Left lung (tissue), 4 donors: ENCODE measurements at regions not wholly inside any gene's neighbourhood (a gene's known extent, or its start where the extent isn't known, plus 50 kb on each side); places are given as distances from the start of the nearest gene placed in this dataset.

Source experiments
- ATAC-seq: fragments of 200-7000 bp; cut with Tn5 transposase; one replicate; pipeline ENCODE4 v1.9.1; 2020; ENCODE audit warnings: moderate library complexity
- DNase-seq, 4 donors: peaks; one replicate each; pipeline ENCODE4 v3.0.0-alpha.2; 2013 to 2020
- H3K27ac ChIP-seq, 2 donors: fragments of 200-600 bp; sonication (generic) in 1 of 2; one replicate each; pipeline versions ENCODE4 v1.5.0 to v1.8.0; 2020 to 2021
- H3K27me3 ChIP-seq, 2 donors: fragments of 200-600 bp; sonication (generic) in 1 of 2; one replicate each; pipeline versions ENCODE4 v1.5.0 to v1.8.0; 2020 to 2021
- H3K36me3 ChIP-seq, 2 donors: fragments of 200-600 bp; sonication (generic) in 1 of 2; one replicate each; pipeline versions ENCODE4 v1.5.0 to v1.8.0; 2020 to 2021
- H3K4me1 ChIP-seq, 2 donors: fragments of 200-600 bp; one replicate each; pipeline ENCODE4 v1.8.0; 2021
- H3K4me3 ChIP-seq, 2 donors: fragments of 200-600 bp; sonication (generic) in 1 of 2; one replicate each; pipeline versions ENCODE4 v1.5.0 to v1.8.0; 2020 to 2021; ENCODE audit warnings: mild to moderate bottlenecking in 1 of 2
- H3K9me3 ChIP-seq, 2 donors: fragments of 200-600 bp; sonication (generic) in 1 of 2; one replicate each; pipeline versions ENCODE4 v1.5.0 to v1.8.0; 2020 to 2021
- intact Hi-C, 2 donors: fragments of 100-400 bp; cut with DNase I; formaldehyde crosslinking; loops; one replicate each; pipeline versions ENCODE4 v1.11.2 to v1.14.2; 2022
- TF ChIP-seq, protein P1 (sequence below), 2 donors: fragments of 200-600 bp; sonication (generic) in 1 of 2; IDR thresholded peaks; one replicate each; pipeline versions ENCODE4 v1.5.0 to v1.8.0; 2021; ENCODE audit warnings: antibody characterized with exemption in 2 of 2
- donor health status: DM: no; HTN: yes; CAD: no.
- donor health status: DM: no; HTN: no; CAD: no.

DNA sequence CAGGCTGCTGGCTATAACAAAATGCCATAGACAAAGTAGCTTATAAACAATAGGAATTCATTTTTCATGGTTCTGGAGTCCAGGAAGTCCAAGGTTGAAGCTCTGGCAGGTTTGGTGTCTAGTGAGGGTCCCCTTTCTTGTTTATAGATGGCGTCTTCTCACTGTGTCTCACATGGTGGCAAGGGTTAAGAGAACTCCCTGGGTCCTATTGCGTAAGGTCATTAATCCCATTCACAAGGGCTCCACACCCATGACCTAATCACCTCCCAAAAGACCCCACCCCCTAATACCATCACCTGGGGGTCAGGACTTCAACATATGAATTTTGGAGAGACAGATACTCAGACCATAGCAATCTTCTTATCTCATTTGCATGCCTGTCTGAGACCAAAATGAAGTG, 108.9 kb upstream of the USP25 start:
- no peaks in the 10 kb centered on the region for H3K36me3 ChIP-seq
- H3K9me3 ChIP-seq: no peaks in the 10 kb centered on the region
- no peak overlapping the region for H3K4me3 ChIP-seq
- ATAC-seq: no peak
- TF ChIP-seq, protein P1, sequence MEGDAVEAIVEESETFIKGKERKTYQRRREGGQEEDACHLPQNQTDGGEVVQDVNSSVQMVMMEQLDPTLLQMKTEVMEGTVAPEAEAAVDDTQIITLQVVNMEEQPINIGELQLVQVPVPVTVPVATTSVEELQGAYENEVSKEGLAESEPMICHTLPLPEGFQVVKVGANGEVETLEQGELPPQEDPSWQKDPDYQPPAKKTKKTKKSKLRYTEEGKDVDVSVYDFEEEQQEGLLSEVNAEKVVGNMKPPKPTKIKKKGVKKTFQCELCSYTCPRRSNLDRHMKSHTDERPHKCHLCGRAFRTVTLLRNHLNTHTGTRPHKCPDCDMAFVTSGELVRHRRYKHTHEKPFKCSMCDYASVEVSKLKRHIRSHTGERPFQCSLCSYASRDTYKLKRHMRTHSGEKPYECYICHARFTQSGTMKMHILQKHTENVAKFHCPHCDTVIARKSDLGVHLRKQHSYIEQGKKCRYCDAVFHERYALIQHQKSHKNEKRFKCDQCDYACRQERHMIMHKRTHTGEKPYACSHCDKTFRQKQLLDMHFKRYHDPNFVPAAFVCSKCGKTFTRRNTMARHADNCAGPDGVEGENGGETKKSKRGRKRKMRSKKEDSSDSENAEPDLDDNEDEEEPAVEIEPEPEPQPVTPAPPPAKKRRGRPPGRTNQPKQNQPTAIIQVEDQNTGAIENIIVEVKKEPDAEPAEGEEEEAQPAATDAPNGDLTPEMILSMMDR (IDR thresholded peaks at IDR 0.05): no peak
- peaks cover 0 to 3% of the 10 kb centered on the region in 2 donors for H3K4me1 ChIP-seq
- H3K27me3 ChIP-seq: no peaks in the 10 kb centered on the region
- intact Hi-C loops: no loop called here
- no peak overlapping the region for H3K27ac ChIP-seq
- no peak for DNase-seq

GRCh38 chr21:15624646-15625045, 105.1 kb upstream of the USP25 start:
- Histone ChIP-seq H3K4me3 (no peak overlapping the region), H3K36me3 (no peaks in the 10 kb centered on the region), H3K4me1 (no peaks in the 10 kb centered on the region), H3K27ac (no peak overlapping the region), H3K27me3 (no peaks in the 10 kb centered on the region), H3K9me3 (no peaks in the 10 kb centered on the region)
- TF ChIP-seq, protein P1 (IDR thresholded peaks at IDR 0.05): no peak
- intact Hi-C loops: no loop called here
- DNase-seq (no peak), ATAC-seq (no peak)

DNA sequence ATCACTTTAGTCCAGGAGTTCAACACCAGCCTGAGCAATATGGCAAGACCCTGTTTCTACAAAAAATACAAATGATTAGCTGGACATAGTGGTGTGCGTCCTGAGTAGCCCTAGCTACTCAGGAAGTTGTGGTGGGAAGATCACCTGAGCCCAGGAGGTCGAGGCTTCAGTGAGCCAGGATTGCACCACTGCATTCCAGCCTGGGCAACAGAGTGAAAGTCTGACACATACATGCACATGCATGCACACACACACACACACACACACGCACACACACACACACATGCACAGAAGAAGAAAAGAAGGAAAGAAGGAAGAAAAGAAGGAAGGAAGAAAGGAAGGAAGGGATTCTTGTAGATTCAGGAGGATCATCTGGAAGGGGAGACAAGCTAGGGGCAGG, 104.4 kb upstream of the USP25 start:
- Histone ChIP-seq H3K27me3 (no peaks in the 10 kb centered on the region), H3K4me3 (no peak overlapping the region), H3K36me3 (no peaks in the 10 kb centered on the region), H3K4me1 (no peaks in the 10 kb centered on the region), H3K27ac (no peak overlapping the region), H3K9me3 (no peaks in the 10 kb centered on the region)
- no peak for DNase-seq
- TF ChIP-seq, protein P1 (IDR thresholded peaks at IDR 0.05): no peak
- intact Hi-C loops: no loop called here
- no peak for ATAC-seq

- intact Hi-C loops: no loop called here
- Histone ChIP-seq H3K27me3 (no peaks in the 10 kb centered on the region), H3K9me3 (no peaks in the 10 kb centered on the region)
Measured at GRCh38 chr21:15626031-15626430, 103.8 kb upstream of the USP25 start.

DNA sequence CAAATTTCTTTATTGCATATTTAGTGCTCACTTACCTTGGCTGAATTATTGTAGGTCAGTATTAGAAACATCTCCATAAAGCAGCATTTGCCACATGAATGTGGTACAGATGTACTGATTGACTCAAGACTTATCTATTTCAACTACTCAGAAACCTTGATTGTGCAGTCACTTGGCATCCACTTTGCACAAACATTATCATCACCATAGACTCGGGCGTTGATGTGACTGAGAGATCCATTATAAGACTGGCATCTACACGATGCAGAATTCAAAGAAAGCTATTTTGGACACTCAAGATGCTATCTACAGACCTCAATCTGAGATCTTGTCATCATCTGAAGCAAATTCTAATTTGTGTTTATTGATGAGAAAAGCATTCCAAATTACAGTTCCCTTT, 102.8 kb upstream of the USP25 start:
- intact Hi-C loops: no loop called here
- DNase-seq: no peak
- TF ChIP-seq, protein P1 (IDR thresholded peaks at IDR 0.05): no peak

More at GRCh38 chr21:15626031-15626430, 103.8 kb upstream of the USP25 start:
- H3K27ac ChIP-seq: no peak overlapping the region
- DNase-seq (no peak), ATAC-seq (no peak)
- H3K4me1 ChIP-seq: no peaks in the 10 kb centered on the region
- TF ChIP-seq, protein P1 (IDR thresholded peaks at IDR 0.05): no peak
- H3K36me3 ChIP-seq: no peaks in the 10 kb centered on the region
- H3K4me3 ChIP-seq: no peak overlapping the region

More for the DNA sequence above, 102.8 kb upstream of the USP25 start:
- Histone ChIP-seq H3K27ac (no peak overlapping the region), H3K36me3 (no peaks in the 10 kb centered on the region), H3K4me1 (no peaks in the 10 kb centered on the region), H3K27me3 (no peaks in the 10 kb centered on the region), H3K9me3 (no peaks in the 10 kb centered on the region), H3K4me3 (no peak overlapping the region)
- ATAC-seq: no peak
